ENCODE measurements at regions not wholly inside any gene's neighbourhood (a gene's known extent, or its start where the extent isn't known, plus 50 kb on each side); places are given as distances from the start of the nearest gene placed in this dataset.

GRCh38 chr15:35256141-35256540 is 171.0 kb upstream of the NANOGP8 start:
- no peak for TF ChIP-seq CTCF (IDR thresholded peaks at IDR 0.05; ENCODE audit: insufficient read depth, low read length, poor library complexity, severe bottlenecking)
- no peak for TF ChIP-seq EZH2phosphoT487 (conservative IDR thresholded peaks at IDR 0.05; ENCODE audit: low read length)

Measured in SU-DHL-6 (cell line).